Right lobe of liver (tissue), 6 donors: ENCODE measurements at regions not wholly inside any gene's neighbourhood (a gene's known extent, or its start where the extent isn't known, plus 50 kb on each side); places are given as distances from the start of the nearest gene placed in this dataset.

Experiments used
- ATAC-seq, 4 donors: fragments of 200-7000 bp; cut with Tn5 transposase; one replicate each; pipeline ENCODE4 v1.9.1; 2020; ENCODE audit warnings: mild to moderate bottlenecking in 4 of 4, moderate library complexity in 4 of 4
- DNase-seq, 3 donors: peaks; one replicate each; pipeline ENCODE4 v3.0.0-alpha.2; 2020
- H3K27ac ChIP-seq, 3 donors: fragments of 200-600 bp; one replicate each; pipeline ENCODE4 v1.8.0; 2022
- H3K27me3 ChIP-seq, 2 donors: fragments of 200-600 bp; one replicate each; pipeline ENCODE4 v1.8.0; 2022
- H3K36me3 ChIP-seq, 4 donors: fragments of 200-600 bp; sonication (generic) in 1 of 4; one replicate each; pipeline versions ENCODE4 v1.5.1 to v1.8.0; 2017 to 2022; ENCODE audit warnings: control low read depth in 1 of 4
- H3K4me1 ChIP-seq, 4 donors: fragments of 200-600 bp; sonication (generic) in 1 of 4; one replicate each; pipeline versions ENCODE4 v1.5.1 to v1.8.0; 2017 to 2022; ENCODE audit warnings: control low read depth in 1 of 4
- H3K4me3 ChIP-seq, 3 donors: fragments of 200-600 bp; one replicate each; pipeline ENCODE4 v1.8.0; 2022
- H3K9me3 ChIP-seq, 4 donors: fragments of 200-600 bp; sonication (generic) in 1 of 4; one replicate each; pipeline versions ENCODE4 v1.5.1 to v1.8.0; 2017 to 2022; ENCODE audit warnings: control low read depth in 1 of 4
- POLR2A ChIP-seq: fragments of 450-650 bp; IDR thresholded peaks from one replicate; pipeline ENCODE4 v1.6.1; 2017; ENCODE audit warnings: antibody characterized with exemption, mild to moderate bottlenecking
- WGBS: methylation state at CpG from one replicate; pipeline ENCODE4 v1.1.6; 2018; ENCODE audit warnings: low coverage, low lambda C conversion rate; ENCODE audit not compliant: insufficient coverage; ENCODE audit errors: missing lambda C conversion rate; 5-methylcytosine and 5-hydroxymethylcytosine counted together
- intact Hi-C, 2 donors: fragments of 100-400 bp; cut with DNase I; formaldehyde crosslinking; loops; one replicate each; pipeline versions ENCODE4 v1.11.2 to v1.14.1; 2022
- TF ChIP-seq, protein P1 (sequence below), 4 donors: fragments of 200-600 bp in 3 of 4; fragments of 450-650 bp in 1 of 4; IDR thresholded peaks; one replicate each; pipeline versions ENCODE4 v1.5.1 to v1.8.0; 2016 to 2022; ENCODE audit warnings: antibody characterized with exemption in 4 of 4, mild to moderate bottlenecking in 2 of 4
- donor health status: DM: no; HTN: yes; CAD: no.
- donor health status: DM: no; HTN: no; CAD: no.
- donor health status: DM: no; HTN: no; CAD: no.
- donor health status: DM: no; HTN: yes; CAD: no.
- donor health status: DM: no; HTN: yes; CAD: no.

DNA sequence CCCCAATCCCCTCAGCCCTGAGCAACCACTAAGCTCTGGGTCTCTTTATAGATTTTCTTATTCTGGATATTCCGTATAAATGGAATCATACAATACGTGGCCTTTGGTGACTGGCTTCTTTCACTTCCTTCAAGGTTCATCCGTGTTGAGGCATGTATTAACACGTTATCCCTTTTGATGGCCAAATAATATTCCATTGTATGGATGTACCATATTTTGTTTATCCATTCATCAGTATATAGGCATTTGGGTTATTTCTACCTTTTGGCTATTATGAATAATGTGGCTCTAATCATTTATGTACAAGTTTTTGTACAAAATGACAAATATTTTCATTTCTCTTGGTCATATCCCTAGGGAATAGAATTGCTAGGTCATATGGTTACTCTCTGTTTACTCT, 284.4 kb downstream of the FAM43A start:
- ATAC-seq: no peak
- 76% methylated on average over 4 of the region's 4 CpGs for WGBS
- DNase-seq: no peak
- no peaks in the 10 kb centered on the region for H3K36me3 ChIP-seq
- H3K9me3 ChIP-seq: no peaks in the 10 kb centered on the region
- no peaks in the 10 kb centered on the region for H3K27me3 ChIP-seq
- H3K4me3 ChIP-seq: no peak overlapping the region
- H3K27ac ChIP-seq: no peak overlapping the region
- TF ChIP-seq, protein P1, sequence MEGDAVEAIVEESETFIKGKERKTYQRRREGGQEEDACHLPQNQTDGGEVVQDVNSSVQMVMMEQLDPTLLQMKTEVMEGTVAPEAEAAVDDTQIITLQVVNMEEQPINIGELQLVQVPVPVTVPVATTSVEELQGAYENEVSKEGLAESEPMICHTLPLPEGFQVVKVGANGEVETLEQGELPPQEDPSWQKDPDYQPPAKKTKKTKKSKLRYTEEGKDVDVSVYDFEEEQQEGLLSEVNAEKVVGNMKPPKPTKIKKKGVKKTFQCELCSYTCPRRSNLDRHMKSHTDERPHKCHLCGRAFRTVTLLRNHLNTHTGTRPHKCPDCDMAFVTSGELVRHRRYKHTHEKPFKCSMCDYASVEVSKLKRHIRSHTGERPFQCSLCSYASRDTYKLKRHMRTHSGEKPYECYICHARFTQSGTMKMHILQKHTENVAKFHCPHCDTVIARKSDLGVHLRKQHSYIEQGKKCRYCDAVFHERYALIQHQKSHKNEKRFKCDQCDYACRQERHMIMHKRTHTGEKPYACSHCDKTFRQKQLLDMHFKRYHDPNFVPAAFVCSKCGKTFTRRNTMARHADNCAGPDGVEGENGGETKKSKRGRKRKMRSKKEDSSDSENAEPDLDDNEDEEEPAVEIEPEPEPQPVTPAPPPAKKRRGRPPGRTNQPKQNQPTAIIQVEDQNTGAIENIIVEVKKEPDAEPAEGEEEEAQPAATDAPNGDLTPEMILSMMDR (IDR thresholded peaks at IDR 0.05): no peak
- TF ChIP-seq POLR2A: no peak
- intact Hi-C loops: no loop called here
- H3K4me1 ChIP-seq: no peaks in the 10 kb centered on the region

DNA sequence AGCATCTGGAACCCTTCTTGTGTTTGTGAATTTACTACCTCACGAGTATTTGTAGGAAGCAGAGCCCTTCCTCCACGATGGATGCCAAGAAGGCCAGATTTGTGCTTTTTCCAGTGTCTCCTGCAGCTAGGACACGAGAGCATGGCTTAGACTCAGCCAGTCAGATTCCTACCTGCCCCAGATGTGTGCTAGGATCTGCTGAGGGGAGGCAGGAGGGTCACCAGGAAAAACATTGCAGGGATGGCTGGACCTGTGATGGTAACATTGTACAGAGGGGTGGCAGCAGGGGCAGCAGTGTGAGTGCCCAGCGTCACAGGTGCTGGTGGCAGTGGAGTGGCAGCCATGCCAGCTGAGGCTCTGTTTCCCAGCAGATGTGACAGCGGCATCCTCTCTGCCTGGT, 285.3 kb downstream of the FAM43A start:
- Histone ChIP-seq H3K4me1 (peaks cover 0 to 6% (median 3%) of the 10 kb centered on the region in 4 donors), H3K9me3 (no peaks in the 10 kb centered on the region), H3K27ac (no peak overlapping the region), H3K4me3 (no peak overlapping the region), H3K27me3 (no peaks in the 10 kb centered on the region), H3K36me3 (no peaks in the 10 kb centered on the region)
- WGBS: 78% methylated on average over 3 of the region's 5 CpGs
- no peak for DNase-seq
- ATAC-seq: no peak
- no peak for TF ChIP-seq POLR2A
- TF ChIP-seq, protein P1 (IDR thresholded peaks at IDR 0.05): no peak
- intact Hi-C loops: no loop called here

DNA sequence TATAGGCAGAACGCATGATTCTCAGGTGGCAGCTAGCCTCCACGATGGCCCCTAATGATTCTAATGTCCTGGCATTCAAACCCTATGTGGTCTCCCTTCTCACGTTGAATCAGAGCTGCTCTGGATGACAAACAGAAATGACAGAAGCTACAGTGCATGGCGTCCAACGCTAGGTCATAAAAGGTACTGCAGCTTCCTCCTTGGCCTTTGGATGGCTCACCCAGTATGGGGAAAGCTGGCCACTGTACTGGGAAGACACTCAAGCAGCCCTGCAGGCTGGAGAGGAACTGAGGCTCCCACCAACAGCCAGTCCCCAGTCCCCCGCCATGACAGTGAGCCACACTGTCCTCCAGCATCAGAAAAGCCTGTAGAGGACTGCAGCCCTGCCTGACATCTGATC, 286.3 kb downstream of the FAM43A start:
- H3K4me3 ChIP-seq: no peak overlapping the region
- H3K4me1 ChIP-seq: peaks cover 0 to 15% (median 3%) of the 10 kb centered on the region in 4 donors
- no CpG with 5 or more reads among the region's 6 CpGs for WGBS
- ATAC-seq: no peak
- H3K27me3 ChIP-seq: no peaks in the 10 kb centered on the region
- H3K9me3 ChIP-seq: no peaks in the 10 kb centered on the region
- DNase-seq: no peak
- H3K27ac ChIP-seq: no peak overlapping the region
- H3K36me3 ChIP-seq: no peaks in the 10 kb centered on the region
- intact Hi-C loops: no loop called here
- TF ChIP-seq, protein P1 (IDR thresholded peaks at IDR 0.05): no peak
- no peak for TF ChIP-seq POLR2A

DNA sequence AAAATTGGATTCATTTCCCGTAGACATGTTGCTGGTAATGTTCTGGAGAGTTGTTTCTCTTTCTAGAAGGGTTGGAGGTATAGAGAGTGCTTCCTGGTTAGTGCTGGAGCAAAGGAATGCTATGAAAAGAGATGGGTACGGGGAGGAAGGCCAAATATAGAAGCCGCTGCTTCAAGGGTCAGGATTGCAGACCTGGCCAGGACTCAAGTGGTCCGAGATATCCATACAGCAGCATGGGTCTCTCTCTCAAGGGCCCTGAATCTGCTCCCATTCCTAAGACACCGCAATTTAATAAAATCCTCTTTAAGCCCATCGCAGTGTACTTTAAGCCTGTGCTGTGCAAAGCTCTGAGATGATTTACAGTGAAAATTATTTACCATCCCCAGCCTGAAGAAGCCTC, 287.0 kb downstream of the FAM43A start:
- no peaks in the 10 kb centered on the region for H3K27me3 ChIP-seq
- TF ChIP-seq POLR2A: no peak
- TF ChIP-seq, protein P1 (IDR thresholded peaks at IDR 0.05): no peak
- H3K4me1 ChIP-seq: peaks cover 0 to 15% (median 3%) of the 10 kb centered on the region in 4 donors
- DNase-seq (no peak), ATAC-seq (no peak)
- H3K9me3 ChIP-seq: no peaks in the 10 kb centered on the region
- WGBS: 71% methylated on average over 3 of the region's 6 CpGs
- H3K36me3 ChIP-seq: no peaks in the 10 kb centered on the region
- intact Hi-C loops: no loop called here
- no peak overlapping the region for H3K27ac ChIP-seq
- no peak overlapping the region for H3K4me3 ChIP-seq
